H9 (cell line): ENCODE measurements at regions not wholly inside any gene's neighbourhood (a gene's known extent, or its start where the extent isn't known, plus 50 kb on each side); places are given as distances from the start of the nearest gene placed in this dataset.

ENCODE experiments used
- DNase-seq: peaks from one replicate; pipeline ENCODE4 v3.0.0-alpha.2; 2017
- H2AFZ ChIP-seq: one replicate; pipeline ENCODE4 v1.6.1; 2013; ENCODE audit warnings: mild to moderate bottlenecking, low read length, control low read depth, moderate library complexity
- H2AK5ac ChIP-seq: 2 replicates; pipeline ENCODE4 v1.6.1; 2013; ENCODE audit warnings: low read length, control low read depth, mixed read lengths; ENCODE audit not compliant: insufficient read length
- H2BK120ac ChIP-seq: one replicate; pipeline ENCODE4 v1.6.1; 2013; ENCODE audit warnings: low read depth, mild to moderate bottlenecking, low read length, control low read depth, inconsistent platforms; ENCODE audit not compliant: poor library complexity, severe bottlenecking
- H2BK12ac ChIP-seq: 2 replicates; pipeline ENCODE4 v1.6.1; 2013; ENCODE audit warnings: low read length, control low read depth, mixed read lengths, low read depth; ENCODE audit not compliant: insufficient read length
- H2BK15ac ChIP-seq: 2 replicates; pipeline ENCODE4 v1.6.1; 2013; ENCODE audit warnings: low read depth, low read length, control low read depth
- H2BK20ac ChIP-seq: one replicate; pipeline ENCODE4 v1.6.1; 2013; ENCODE audit warnings: low read depth, mild to moderate bottlenecking, low read length, control low read depth, inconsistent platforms; ENCODE audit not compliant: poor library complexity, severe bottlenecking
- H2BK5ac ChIP-seq: 2 replicates; pipeline ENCODE4 v1.6.1; 2013; ENCODE audit warnings: low read length, control low read depth, mixed read lengths; ENCODE audit not compliant: insufficient read length
- H3K14ac ChIP-seq: 2 replicates; pipeline ENCODE4 v1.6.1; 2013; ENCODE audit warnings: low read length, control low read depth; ENCODE audit not compliant: insufficient read depth
- H3K18ac ChIP-seq: 2 replicates; pipeline ENCODE4 v1.6.1; 2013; ENCODE audit warnings: low read depth, mild to moderate bottlenecking, mixed read lengths, low read length, control low read depth; ENCODE audit not compliant: insufficient read length
- H3K23ac ChIP-seq: 2 replicates; pipeline ENCODE4 v1.6.1; 2013; ENCODE audit warnings: low read length, control low read depth, mixed read lengths, low read depth; ENCODE audit not compliant: insufficient read length
- H3K23me2 ChIP-seq: 2 replicates; pipeline ENCODE4 v1.6.1; 2013; ENCODE audit warnings: low read depth, mild to moderate bottlenecking, mixed read lengths, low read length, control low read depth; ENCODE audit not compliant: insufficient read length, poor library complexity, severe bottlenecking
- H3K27ac ChIP-seq: 2 replicates; pipeline ENCODE4 v1.5.1; 2013; ENCODE audit warnings: low read length, control low read depth, mixed read lengths, low read depth; ENCODE audit not compliant: insufficient read length
- H3K27me3 ChIP-seq: 2 replicates; pipeline ENCODE4 v1.6.1; 2013; ENCODE audit warnings: low read length, control low read depth, inconsistent platforms; ENCODE audit not compliant: insufficient read depth
- H3K4ac ChIP-seq: 2 replicates; pipeline ENCODE4 v1.6.1; 2013; ENCODE audit warnings: low read depth, mild to moderate bottlenecking, control low read depth, inconsistent platforms, low read length, moderate library complexity
- H3K4me1 ChIP-seq: 2 replicates; pipeline ENCODE4 v1.6.1; 2013; ENCODE audit warnings: low read length, control low read depth, inconsistent platforms; ENCODE audit not compliant: insufficient read depth
- H3K4me2 ChIP-seq: 2 replicates; pipeline ENCODE4 v1.6.1; 2013; ENCODE audit warnings: low read length, control low read depth, mixed read lengths; ENCODE audit not compliant: insufficient read length, insufficient read depth
- H3K56ac ChIP-seq: 2 replicates; pipeline ENCODE4 v1.6.1; 2013; ENCODE audit warnings: low read depth, mild to moderate bottlenecking, mixed read lengths, low read length, control low read depth; ENCODE audit not compliant: insufficient read length
- H3K79me1 ChIP-seq: 2 replicates; pipeline ENCODE4 v1.6.1; 2013; ENCODE audit warnings: low read depth, mild to moderate bottlenecking, moderate library complexity, low read length, control low read depth, inconsistent platforms; ENCODE audit not compliant: insufficient read depth, poor library complexity, severe bottlenecking
- H3K79me2 ChIP-seq: 2 replicates; pipeline ENCODE4 v1.6.1; 2013; ENCODE audit warnings: low read length, control low read depth, inconsistent platforms; ENCODE audit not compliant: insufficient read depth
- H3K9ac ChIP-seq: 2 replicates; pipeline ENCODE4 v1.6.1; 2013; ENCODE audit warnings: low read length, control low read depth, mixed read lengths; ENCODE audit not compliant: insufficient read length; ENCODE audit errors: extremely low read depth
- H3K9me3 ChIP-seq: one replicate; pipeline ENCODE4 v1.6.1; 2013; ENCODE audit warnings: low read depth, low read length, inconsistent platforms; ENCODE audit not compliant: control insufficient read depth
- H3T11ph ChIP-seq: one replicate; pipeline ENCODE4 v1.6.1; 2013; ENCODE audit warnings: mild to moderate bottlenecking, low read length, control low read depth, inconsistent platforms
- H4K20me1 ChIP-seq: one replicate; pipeline ENCODE4 v1.6.1; 2013; ENCODE audit not compliant: control insufficient read depth, insufficient read length, insufficient read depth
- H4K5ac ChIP-seq: 2 replicates; pipeline ENCODE4 v1.6.1; 2013; ENCODE audit warnings: low read depth, mild to moderate bottlenecking, mixed read lengths, low read length, control low read depth; ENCODE audit not compliant: insufficient read length
- H4K8ac ChIP-seq: replicated peaks from 2 replicates; pipeline ENCODE4 v1.6.1; 2013; ENCODE audit warnings: low read length, control low read depth, mixed read lengths, low read depth; ENCODE audit not compliant: insufficient read length
- H4K91ac ChIP-seq: 2 replicates; pipeline ENCODE4 v1.6.1; 2013; ENCODE audit warnings: low read depth, mild to moderate bottlenecking, moderate library complexity, mixed read lengths, low read length, control low read depth; ENCODE audit not compliant: insufficient read length
- H3K27ac Mint-ChIP-seq, 3 experiments: 2 replicates in 2 of 3; 3 replicates in 1 of 3; pipeline ENCODE4 v1.8.0; 2020 to 2021; ENCODE audit warnings: mixed read lengths in 3 of 3, mild to moderate bottlenecking in 1 of 3, moderate library complexity in 1 of 3
- H3K27me3 Mint-ChIP-seq: 2 replicates; pipeline ENCODE4 v1.8.0; 2021; ENCODE audit warnings: low read depth, mild to moderate bottlenecking, moderate library complexity, mixed read lengths
- H3K36me3 Mint-ChIP-seq, 3 experiments: 2 replicates in 2 of 3; 3 replicates in 1 of 3; pipeline ENCODE4 v1.8.0; 2020 to 2021; ENCODE audit warnings: low read depth in 3 of 3, mixed read lengths in 3 of 3; ENCODE audit not compliant: insufficient read depth in 1 of 3
- H3K4me1 Mint-ChIP-seq, 2 experiments: 2 replicates each; pipeline ENCODE4 v1.8.0; 2020; ENCODE audit warnings: mixed read lengths in 2 of 2
- H3K4me3 Mint-ChIP-seq, 2 experiments: 2 replicates in 1 of 2; 3 replicates in 1 of 2; pipeline ENCODE4 v1.8.0; 2020 to 2021; ENCODE audit warnings: mild to moderate bottlenecking in 2 of 2, mixed read lengths in 2 of 2, moderate library complexity in 1 of 2
- H3K9me3 Mint-ChIP-seq, 2 experiments: 2 replicates in 1 of 2; 3 replicates in 1 of 2; pipeline ENCODE4 v1.8.0; 2020; ENCODE audit warnings: mild to moderate bottlenecking in 2 of 2, mixed read lengths in 2 of 2, moderate library complexity in 1 of 2
- WGBS: extraction: QIAGEN DNeasy Blood & Tissue Kit; methylation state at CpG from one replicate; pipeline ENCODE4 v1.1.7; 2013; ENCODE audit warnings: missing lambda C conversion rate, low lambda C conversion rate, mixed read lengths; ENCODE audit not compliant: insufficient read length; ENCODE audit errors: extremely low coverage; 5-methylcytosine and 5-hydroxymethylcytosine counted together
- TF ChIP-seq, protein P1 (sequence below): fragments of 200-600 bp; sonication (generic); conservative IDR thresholded peaks from 3 replicates; pipeline ENCODE4 v1.8.0; 2021; ENCODE audit warnings: antibody characterized with exemption, mild to moderate bottlenecking

DNA sequence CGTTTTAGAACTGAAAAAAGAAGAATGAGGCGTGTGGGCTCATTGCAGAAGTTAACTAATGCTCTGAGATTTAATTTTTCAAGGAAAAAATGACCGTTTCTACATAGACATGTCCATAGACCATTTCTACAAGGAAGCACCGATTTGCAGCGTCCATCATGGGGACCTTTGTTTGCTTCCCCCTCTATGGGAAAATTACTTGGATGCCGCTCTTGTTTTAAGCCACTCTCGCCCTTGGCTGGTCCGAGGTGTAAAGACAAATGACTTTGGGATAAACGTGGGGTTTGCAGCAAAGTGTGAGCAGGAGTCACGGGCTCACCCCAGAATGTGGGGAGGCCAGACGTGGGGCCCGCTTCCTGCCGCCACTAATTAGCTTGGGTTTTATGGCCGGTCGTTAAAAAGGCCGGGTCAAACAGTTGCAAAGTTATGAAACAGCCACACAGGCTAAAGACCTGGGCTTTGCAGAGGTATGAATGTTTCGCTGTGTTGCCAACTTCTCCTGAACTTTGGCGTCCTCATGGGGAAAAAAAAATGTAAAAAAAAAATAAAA, 235.9 kb downstream of the SHOX start:
- H3K79me1 ChIP-seq: no peaks in the 10 kb centered on the region
- no peak overlapping the region for H3K56ac ChIP-seq
- H3T11ph ChIP-seq: no peak overlapping the region
- no peaks in the 10 kb centered on the region for H3K79me2 ChIP-seq
- peaks cover 10 to 12% of the 10 kb centered on the region in 2 experiments for H3K4me1 Mint-ChIP-seq
- H3K23ac ChIP-seq: no peak overlapping the region
- no peak overlapping the region; the same call in 1 of the 2 replicates for H2BK15ac ChIP-seq
- H2BK120ac ChIP-seq: no peak overlapping the region
- no peak overlapping the region for H2AFZ ChIP-seq
- H3K36me3 Mint-ChIP-seq: no peaks in the 10 kb centered on the region
- no peak overlapping the region for H2BK20ac ChIP-seq
- no peak overlapping the region for H3K4me2 ChIP-seq
- H2BK12ac ChIP-seq: no peak overlapping the region
- no peaks in the 10 kb centered on the region for H3K9me3 ChIP-seq
- no peak overlapping the region for H4K91ac ChIP-seq
- TF ChIP-seq, protein P1, sequence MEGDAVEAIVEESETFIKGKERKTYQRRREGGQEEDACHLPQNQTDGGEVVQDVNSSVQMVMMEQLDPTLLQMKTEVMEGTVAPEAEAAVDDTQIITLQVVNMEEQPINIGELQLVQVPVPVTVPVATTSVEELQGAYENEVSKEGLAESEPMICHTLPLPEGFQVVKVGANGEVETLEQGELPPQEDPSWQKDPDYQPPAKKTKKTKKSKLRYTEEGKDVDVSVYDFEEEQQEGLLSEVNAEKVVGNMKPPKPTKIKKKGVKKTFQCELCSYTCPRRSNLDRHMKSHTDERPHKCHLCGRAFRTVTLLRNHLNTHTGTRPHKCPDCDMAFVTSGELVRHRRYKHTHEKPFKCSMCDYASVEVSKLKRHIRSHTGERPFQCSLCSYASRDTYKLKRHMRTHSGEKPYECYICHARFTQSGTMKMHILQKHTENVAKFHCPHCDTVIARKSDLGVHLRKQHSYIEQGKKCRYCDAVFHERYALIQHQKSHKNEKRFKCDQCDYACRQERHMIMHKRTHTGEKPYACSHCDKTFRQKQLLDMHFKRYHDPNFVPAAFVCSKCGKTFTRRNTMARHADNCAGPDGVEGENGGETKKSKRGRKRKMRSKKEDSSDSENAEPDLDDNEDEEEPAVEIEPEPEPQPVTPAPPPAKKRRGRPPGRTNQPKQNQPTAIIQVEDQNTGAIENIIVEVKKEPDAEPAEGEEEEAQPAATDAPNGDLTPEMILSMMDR: no peak
- H3K4me1 ChIP-seq: no peaks in the 10 kb centered on the region
- no peak overlapping the region for H4K5ac ChIP-seq
- peaks cover 3% of the 10 kb centered on the region; the same call in 1 of the 2 replicates for H3K27me3 Mint-ChIP-seq
- H3K9me3 Mint-ChIP-seq: no peaks in the 10 kb centered on the region
- no peaks in the 10 kb centered on the region for H3K27me3 ChIP-seq
- DNase-seq: no peak
- H3K14ac ChIP-seq: no peak overlapping the region
- no peak overlapping the region for H3K27ac ChIP-seq
- H2BK5ac ChIP-seq: no peak overlapping the region
- H4K20me1 ChIP-seq: no peaks in the 10 kb centered on the region
- no peaks in the 10 kb centered on the region for H3K23me2 ChIP-seq
- no peak overlapping the region for H3K4me3 Mint-ChIP-seq
- no peak overlapping the region for H3K9ac ChIP-seq
- no peak overlapping the region for H2AK5ac ChIP-seq
- WGBS: no CpG with 5 or more reads among the region's 18 CpGs
- H3K4ac ChIP-seq: no peak overlapping the region
- no peak overlapping the region for H3K27ac Mint-ChIP-seq
- H4K8ac ChIP-seq: no peak overlapping the region
- no peak overlapping the region for H3K18ac ChIP-seq
